ENCODE measurements at regions not wholly inside any gene's neighbourhood (a gene's known extent, or its start where the extent isn't known, plus 50 kb on each side); places are given as distances from the start of the nearest gene placed in this dataset.

DNA sequence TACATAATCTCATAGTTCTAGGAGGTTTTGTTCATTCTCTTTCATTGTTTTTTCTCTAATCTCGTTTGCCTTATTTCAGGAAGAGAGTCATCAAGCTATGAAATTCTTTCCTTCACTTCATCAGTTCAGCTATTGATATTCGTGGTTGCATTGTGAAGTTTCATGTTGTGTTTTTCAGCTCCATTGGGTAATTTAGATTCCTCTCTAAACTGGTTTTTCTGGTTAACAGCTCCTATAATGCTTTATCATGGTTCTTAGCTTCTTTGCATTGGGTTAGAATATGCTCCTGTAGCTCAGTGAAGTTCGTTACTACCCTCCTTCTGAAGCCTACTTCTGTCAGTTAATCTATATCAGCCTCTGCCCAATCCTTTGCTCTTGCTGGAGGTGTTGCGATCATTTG, 69.4 kb upstream of the CD96 start:
- H3K9me3 ChIP-seq: no peaks in the 10 kb centered on the region
- no peak overlapping the region for H3K4me3 ChIP-seq
- no peaks in the 10 kb centered on the region for H3K27me3 ChIP-seq
- no peak for TF ChIP-seq POLR2AphosphoS5 (IDR thresholded peaks at IDR 0.05; ENCODE audit: insufficient read depth in 1 of 2, low read depth in 1 of 2)
- TF ChIP-seq CTCF (IDR thresholded peaks at IDR 0.05): no peak
- TF ChIP-seq POLR2A (IDR thresholded peaks at IDR 0.05): no peak
- no peaks in the 10 kb centered on the region for H3K36me3 ChIP-seq
- intact Hi-C loops (cut with DNase I): no loop called here
- no peaks in the 10 kb centered on the region for H3K4me1 ChIP-seq
- DNase-seq (ENCODE audit: extremely low spot score in 2 of 2): no peak
- no peak overlapping the region for H3K27ac ChIP-seq

DNA sequence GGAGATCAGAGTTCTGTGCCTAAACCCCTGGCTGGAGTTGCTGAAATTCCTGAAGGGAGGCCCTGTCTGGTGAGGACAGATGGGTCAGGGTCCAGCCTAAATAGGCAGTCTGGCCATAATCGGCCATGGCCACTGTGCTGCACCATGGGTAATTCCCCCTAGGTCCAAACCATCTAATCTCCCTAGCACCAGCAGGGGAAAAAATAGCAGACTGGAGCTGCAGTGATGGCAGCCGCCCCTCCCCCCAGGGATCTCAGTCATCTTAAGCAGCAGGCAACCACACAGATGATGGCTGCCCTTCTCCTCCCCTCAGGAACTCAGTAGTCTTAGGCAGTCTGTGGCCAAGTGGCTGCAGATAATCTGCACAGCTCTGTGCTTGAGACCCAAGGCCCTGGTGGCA, 68.4 kb upstream of the CD96 start:
- Histone ChIP-seq H3K9me3 (no peaks in the 10 kb centered on the region), H3K4me3 (no peak overlapping the region), H3K27me3 (no peaks in the 10 kb centered on the region), H3K27ac (no peak overlapping the region), H3K4me1 (no peaks in the 10 kb centered on the region), H3K36me3 (no peaks in the 10 kb centered on the region)
- DNase-seq (ENCODE audit: extremely low spot score in 2 of 2): no peak
- intact Hi-C loops (cut with DNase I): no loop called here
- TF ChIP-seq POLR2A (IDR thresholded peaks at IDR 0.05): no peak
- TF ChIP-seq CTCF (IDR thresholded peaks at IDR 0.05): no peak
- no peak for TF ChIP-seq POLR2AphosphoS5 (IDR thresholded peaks at IDR 0.05; ENCODE audit: insufficient read depth in 1 of 2, low read depth in 1 of 2)

DNA sequence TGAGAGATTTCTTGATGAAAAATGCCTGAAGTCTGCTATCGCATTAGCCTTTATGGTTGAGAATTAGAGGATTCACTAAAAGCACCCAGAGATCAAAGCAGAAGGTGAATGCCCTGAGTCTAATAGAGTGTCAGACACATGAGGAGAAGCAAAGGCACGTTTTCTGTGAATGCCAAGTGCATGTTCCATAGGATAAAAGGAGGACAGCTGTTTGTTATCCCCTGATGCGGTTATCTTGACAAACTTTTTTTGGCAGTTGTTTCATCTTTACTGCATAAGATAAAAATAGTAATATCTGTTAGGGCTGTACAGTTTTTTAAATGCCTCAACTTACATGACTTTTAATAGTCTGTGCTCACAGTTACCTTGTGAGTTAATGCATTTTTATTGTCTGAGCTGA, 65.3 kb upstream of the CD96 start:
- Histone ChIP-seq H3K36me3 (no peaks in the 10 kb centered on the region), H3K4me3 (no peak overlapping the region), H3K4me1 (no peaks in the 10 kb centered on the region), H3K27ac (no peak overlapping the region), H3K9me3 (no peaks in the 10 kb centered on the region), H3K27me3 (no peaks in the 10 kb centered on the region)
- DNase-seq (ENCODE audit: extremely low spot score in 2 of 2): no peak
- intact Hi-C loops (cut with DNase I): no loop called here
- no peak for TF ChIP-seq CTCF (IDR thresholded peaks at IDR 0.05)
- no peak for TF ChIP-seq POLR2A (IDR thresholded peaks at IDR 0.05)
- TF ChIP-seq POLR2AphosphoS5 (IDR thresholded peaks at IDR 0.05; ENCODE audit: insufficient read depth in 1 of 2, low read depth in 1 of 2): no peak

DNA sequence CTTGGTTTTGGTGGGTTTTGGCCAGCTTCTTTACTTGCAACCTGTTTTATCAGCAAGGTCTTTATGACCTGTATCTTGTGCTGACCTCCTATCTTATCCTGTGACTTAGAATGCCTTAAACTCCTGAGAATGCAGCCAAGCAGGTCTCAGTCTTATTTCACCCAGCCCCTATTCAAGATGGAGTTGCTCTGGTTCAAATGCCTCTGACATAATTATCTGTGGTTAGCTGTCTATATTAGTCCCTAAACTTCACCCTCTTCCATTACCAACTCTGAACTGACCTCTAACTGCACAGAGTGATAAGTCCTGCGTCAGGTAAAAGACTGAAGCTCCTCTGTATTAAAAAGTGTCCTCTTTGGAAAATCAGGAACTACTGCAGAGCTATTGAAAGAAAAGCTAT, 61.9 kb upstream of the CD96 start:
- no peak for TF ChIP-seq CTCF (IDR thresholded peaks at IDR 0.05)
- no peak for TF ChIP-seq POLR2A (IDR thresholded peaks at IDR 0.05)
- no peak for TF ChIP-seq POLR2AphosphoS5 (IDR thresholded peaks at IDR 0.05; ENCODE audit: insufficient read depth in 1 of 2, low read depth in 1 of 2)

GRCh38 chr3:111481551-111481950, 60.4 kb upstream of the CD96 start:
- H3K36me3 ChIP-seq: no peaks in the 10 kb centered on the region
- no peaks in the 10 kb centered on the region for H3K4me1 ChIP-seq
- no peak overlapping the region for H3K27ac ChIP-seq
- no peak overlapping the region for H3K4me3 ChIP-seq
- H3K27me3 ChIP-seq: no peaks in the 10 kb centered on the region
- DNase-seq (ENCODE audit: extremely low spot score in 2 of 2): no peak
- TF ChIP-seq CTCF (IDR thresholded peaks at IDR 0.05): no peak
- TF ChIP-seq POLR2A (IDR thresholded peaks at IDR 0.05): no peak
- TF ChIP-seq POLR2AphosphoS5 (IDR thresholded peaks at IDR 0.05; ENCODE audit: insufficient read depth in 1 of 2, low read depth in 1 of 2): no peak
- intact Hi-C loops (cut with DNase I): no loop called here
- no peaks in the 10 kb centered on the region for H3K9me3 ChIP-seq

More for the DNA sequence above, 61.9 kb upstream of the CD96 start:
- Histone ChIP-seq H3K4me1 (no peaks in the 10 kb centered on the region), H3K4me3 (no peak overlapping the region), H3K36me3 (no peaks in the 10 kb centered on the region), H3K27me3 (no peaks in the 10 kb centered on the region), H3K27ac (no peak overlapping the region), H3K9me3 (no peaks in the 10 kb centered on the region)
- intact Hi-C loops (cut with DNase I): no loop called here
- DNase-seq (ENCODE audit: extremely low spot score in 2 of 2): no peak

Measured in vagina (tissue), 2 donors.